Tibial nerve (tissue), 3 donors: ENCODE measurements at regions not wholly inside any gene's neighbourhood (a gene's known extent, or its start where the extent isn't known, plus 50 kb on each side); places are given as distances from the start of the nearest gene placed in this dataset.

Source experiments
- CTCF ChIP-seq, 5 experiments: fragments of 200-600 bp in 3 of 5; fragments of 450-650 bp in 2 of 5; sonication (generic) in 3 of 5; IDR thresholded peaks; one replicate each; pipeline ENCODE4 v1.5.1; 2016 to 2019; ENCODE audit warnings: antibody characterized with exemption in 5 of 5, mild to moderate bottlenecking in 3 of 5, moderate library complexity in 2 of 5
- POLR2A ChIP-seq, 2 donors: fragments of 450-650 bp; IDR thresholded peaks; one replicate each; pipeline ENCODE4 v1.6.1; 2017; ENCODE audit warnings: antibody characterized with exemption in 2 of 2, mild to moderate bottlenecking in 2 of 2, moderate library complexity in 2 of 2

- TF ChIP-seq CTCF (IDR thresholded peaks at IDR 0.05) = no peak
- TF ChIP-seq POLR2A (IDR thresholded peaks at IDR 0.05) = no peak
Measured at GRCh38 chr11:106327637-106328036, 250.2 kb downstream of the AASDHPPT start.
